GM18508 (cell line): ENCODE measurements at regions not wholly inside any gene's neighbourhood (a gene's known extent, or its start where the extent isn't known, plus 50 kb on each side); places are given as distances from the start of the nearest gene placed in this dataset.
"Not testable (repeated sequence)": the region's sequence is repeated elsewhere in the genome, so short reads cannot be mapped to it uniquely, and the experiment has no call there.

Experiments used
- ATAC-seq: cut with Tn5 transposase; IDR thresholded peaks from one replicate; pipeline ENCODE4 v1.9.1; 2021; ENCODE audit warnings: moderate number of reproducible peaks; ENCODE audit not compliant: insufficient read depth, unreplicated experiment

DNA sequence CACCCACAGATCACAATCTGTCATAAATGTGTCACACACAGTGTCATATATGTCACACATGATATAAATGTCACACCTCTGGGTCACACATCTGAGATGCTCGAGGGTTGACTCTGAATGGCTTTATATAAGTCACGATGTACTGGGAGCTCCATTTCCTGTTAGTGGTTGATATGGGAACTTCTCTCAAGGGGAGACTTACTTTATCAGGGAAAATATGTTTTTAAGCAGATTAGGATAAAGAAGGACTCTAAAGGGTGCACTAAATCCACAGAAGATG, 83.9 kb upstream of the MEF2A start:
- no peak for ATAC-seq

DNA sequence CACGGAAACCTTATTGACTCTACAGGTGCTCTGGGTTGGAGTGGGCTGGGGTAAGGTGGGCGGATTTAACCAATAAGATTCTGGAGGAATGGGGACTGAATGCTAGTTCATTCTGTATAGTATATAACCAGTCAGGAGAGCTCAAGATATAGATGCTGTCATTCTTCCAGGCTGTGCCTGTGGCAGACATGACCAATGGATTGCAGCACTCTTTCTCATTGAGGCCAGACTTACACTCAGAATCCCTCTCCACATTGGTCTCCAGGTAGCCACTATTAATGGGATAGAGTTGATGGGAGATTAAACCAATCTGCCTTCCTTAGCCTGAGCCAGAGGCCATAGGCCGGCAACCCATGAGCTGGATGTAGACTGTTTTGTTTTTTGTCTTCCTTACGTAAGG, 82.8 kb upstream of the MEF2A start:
- ATAC-seq: no peak

DNA sequence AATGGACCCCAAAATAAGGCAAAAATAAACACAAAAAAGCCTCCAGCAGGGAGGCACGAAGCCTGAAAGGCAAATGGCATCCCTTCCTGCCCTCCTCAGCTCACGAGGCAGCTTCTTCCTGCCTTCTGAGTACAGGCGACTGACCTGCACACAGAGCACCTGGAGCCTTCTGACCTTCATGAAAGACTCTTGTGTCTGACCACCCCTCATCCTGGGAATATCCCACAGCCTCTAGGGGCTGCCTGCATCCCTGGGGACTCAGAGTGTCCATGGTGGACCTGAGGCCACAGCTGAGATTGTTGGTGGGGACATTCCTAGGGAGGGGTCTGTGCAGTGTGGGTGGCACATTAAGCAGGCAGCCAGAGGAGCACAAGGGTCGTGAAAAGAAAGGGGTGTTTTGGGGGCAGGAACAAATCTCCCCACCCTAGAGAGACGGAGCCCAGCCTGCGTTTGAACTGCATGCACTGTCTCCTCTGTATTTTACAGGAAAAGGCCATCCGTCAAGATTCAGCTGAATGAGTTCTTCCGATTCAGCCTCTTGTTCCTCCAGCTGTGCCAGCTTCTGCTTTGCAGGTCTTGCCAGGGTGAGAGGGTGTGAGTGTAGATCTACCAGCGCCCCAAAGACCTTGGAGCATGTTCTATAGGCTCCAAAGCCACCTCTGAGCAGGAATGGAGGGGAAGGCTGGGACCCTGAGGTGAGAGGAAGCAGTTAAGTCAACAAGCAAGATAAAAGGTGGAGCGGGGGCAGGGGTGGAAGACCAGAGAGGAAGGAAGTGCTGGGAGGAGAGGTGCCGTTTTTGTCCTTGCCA, 80.4 kb upstream of the MEF2A start:
- no peak for ATAC-seq

DNA sequence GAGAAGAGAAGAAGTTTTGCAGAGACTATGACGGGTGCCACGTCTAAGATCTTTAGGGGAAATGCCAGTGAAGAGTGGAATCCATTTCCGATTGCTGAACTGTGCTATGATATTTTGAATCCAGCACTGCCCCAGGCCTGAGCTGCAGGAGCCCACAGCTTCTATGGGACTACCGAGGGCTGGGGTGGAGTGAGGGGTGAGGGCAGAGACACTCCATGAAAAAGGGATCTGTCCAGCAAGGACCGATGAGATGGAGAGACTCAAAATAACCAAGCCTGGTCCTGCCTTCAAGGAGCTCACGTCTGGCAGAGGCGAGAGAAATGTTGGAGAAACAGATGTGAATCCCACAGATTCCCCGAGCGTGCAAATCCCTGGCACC, 79.8 kb upstream of the MEF2A start:
- ATAC-seq: no peak

DNA sequence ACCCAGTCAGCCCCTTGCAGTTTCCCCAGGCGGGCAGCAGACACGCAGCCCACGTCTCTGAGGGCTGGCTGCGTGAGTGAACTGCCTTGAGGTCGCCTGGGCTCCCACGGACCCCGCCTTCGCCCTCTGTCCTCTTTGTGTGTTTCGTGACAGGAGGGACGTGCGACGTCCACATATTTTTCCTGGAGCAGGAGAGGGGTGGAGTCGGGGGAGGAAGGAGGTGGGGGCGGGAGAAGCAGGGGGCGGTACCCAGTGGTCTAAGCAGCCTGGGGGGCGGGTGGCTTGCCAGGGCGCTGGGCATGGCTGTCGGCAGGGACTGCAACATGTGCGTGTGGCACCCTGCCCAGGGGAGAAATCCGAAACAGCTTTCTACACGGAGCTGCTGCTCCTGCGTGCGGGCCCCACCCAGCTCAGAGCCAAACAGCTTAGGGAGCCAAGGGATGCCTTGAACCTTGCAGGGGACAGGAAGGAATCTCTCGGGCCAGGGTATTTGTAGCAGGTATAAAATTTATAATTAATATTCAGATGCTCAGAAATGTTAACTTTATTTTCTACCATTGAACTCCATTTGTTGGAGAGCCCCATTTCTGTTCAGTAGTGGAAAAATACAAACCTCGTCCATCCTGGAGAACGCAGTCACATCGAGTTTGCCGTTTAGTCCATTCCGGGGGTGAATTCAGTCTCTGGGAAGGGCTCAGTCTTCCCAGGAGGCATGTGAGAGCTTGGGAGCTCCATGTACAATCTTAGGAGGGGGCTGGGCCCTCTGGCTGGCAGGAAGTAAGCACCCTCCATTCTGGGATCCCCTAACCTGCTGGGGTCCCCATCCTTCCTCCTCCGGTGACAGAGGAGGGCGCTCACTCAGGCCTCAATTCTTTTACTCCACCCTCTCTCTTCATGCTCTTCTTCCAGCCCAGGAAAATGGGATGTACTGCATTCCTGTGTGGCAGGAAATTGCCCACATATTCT, 79.1 kb upstream of the MEF2A start:
- ATAC-seq: no peak

DNA sequence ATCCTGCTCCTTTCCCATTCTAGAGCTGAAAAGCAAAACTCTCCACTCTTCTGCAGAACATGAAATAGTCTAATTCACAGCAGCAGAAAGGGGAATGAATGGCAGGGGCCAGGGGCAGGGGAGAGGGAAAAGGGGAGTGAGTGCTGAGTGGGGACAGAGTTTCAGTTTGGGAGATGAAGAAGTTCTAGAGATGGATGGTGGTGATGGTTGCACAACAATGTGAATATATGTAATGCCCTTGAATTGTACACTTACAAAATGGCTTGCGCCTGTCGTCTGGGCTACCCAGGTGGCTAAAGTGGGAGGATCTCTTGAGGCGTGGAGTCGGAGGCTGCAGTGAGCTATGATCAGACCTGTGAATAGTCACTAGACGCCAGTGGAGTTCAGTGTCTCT, 78.5 kb upstream of the MEF2A start:
- no peak for ATAC-seq

DNA sequence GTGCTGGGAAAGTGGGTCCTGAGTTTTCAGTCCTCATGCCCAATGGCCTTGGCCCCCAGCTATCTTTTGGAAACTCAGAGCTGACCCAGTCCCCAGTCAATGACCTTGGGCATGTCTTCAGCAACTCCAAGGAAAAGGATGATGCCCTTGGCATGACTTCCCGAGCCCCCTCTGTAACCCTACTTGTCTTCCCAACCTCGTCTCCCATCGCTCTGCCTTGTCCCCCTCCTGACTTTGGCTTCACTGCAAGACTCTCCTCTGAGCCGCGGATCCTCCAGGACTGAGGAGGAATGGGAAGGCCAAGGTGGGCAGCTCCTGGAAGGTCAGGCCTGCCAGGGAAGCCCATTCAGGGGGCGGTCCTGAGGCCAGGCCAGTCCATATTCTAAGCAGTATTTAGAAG, 73.5 kb upstream of the MEF2A start:
- ATAC-seq: no peak

DNA sequence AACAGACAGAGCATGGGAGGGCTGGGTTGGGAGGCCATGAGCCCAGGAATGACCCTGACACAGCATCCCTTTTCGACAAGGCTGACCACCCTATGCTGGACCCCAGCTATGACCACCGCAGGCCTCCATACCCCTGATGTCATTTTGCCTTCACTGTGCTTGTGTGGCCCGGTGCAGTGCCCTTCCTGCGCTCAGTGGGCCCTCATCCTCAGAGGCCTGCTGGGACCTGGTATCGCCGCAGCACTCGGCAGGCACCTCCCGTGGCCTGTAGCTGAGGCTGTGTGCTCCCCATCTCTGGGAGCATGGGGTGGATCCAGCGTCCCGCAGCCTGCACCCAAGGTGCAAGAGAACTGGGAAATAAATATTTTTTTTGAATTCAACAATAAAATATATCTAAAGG, 73.1 kb upstream of the MEF2A start:
- ATAC-seq: no peak

DNA sequence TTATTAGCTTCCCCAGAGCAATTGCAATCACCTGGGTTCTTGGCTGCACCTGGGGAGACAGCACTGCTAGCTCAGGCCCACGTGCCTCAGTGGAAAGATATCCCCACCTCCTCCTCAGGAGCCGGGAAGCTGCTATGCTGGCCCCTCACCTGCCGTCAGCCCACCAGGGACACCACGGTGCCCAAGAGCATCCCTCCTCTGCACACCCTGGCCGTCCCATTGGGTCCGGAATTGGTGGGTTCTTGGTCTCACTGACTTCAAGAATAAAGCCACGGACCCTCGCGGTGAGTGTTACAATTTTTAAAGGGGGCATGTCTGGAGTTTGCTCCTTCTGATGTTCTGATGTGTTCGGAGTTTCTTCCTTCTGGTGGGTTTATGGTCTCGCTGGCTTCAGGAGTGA, 72.3 kb upstream of the MEF2A start:
- no peak for ATAC-seq

DNA sequence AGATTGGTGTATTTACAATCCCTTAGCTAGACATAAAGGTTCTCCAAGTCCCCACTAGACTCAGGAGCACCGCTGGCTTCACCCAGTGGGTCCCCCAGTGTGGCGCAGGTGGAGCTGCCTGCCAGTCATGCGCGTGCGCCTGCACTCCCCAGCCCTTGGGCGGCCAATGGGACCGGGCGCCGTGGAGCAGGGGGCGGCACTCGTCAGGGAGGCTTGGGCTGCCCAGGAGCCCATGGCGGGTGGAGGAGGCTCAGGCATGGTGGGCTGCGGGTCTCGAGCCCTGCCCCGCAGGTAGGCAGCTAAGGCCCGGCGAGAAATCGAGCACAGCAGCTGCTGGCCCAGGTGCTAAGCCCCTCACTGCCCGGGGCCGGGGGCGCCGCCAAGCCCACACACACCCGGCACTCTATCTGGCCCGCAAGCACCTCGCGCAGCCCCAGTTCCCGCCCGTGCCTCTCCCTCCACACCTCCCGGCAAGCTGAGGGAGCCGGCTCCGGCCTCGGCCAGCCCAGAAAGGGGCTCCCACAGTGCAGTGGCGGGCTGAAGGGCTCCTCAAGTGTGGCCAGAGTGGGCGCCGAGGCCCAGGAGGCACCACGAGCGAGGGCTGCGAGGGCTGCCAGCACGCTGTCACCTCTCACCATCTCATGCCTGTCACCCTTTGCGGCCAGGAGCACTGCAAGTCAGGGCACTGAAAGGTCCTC, 71.1 kb upstream of the MEF2A start:
- ATAC-seq: not testable (repeated sequence)

DNA sequence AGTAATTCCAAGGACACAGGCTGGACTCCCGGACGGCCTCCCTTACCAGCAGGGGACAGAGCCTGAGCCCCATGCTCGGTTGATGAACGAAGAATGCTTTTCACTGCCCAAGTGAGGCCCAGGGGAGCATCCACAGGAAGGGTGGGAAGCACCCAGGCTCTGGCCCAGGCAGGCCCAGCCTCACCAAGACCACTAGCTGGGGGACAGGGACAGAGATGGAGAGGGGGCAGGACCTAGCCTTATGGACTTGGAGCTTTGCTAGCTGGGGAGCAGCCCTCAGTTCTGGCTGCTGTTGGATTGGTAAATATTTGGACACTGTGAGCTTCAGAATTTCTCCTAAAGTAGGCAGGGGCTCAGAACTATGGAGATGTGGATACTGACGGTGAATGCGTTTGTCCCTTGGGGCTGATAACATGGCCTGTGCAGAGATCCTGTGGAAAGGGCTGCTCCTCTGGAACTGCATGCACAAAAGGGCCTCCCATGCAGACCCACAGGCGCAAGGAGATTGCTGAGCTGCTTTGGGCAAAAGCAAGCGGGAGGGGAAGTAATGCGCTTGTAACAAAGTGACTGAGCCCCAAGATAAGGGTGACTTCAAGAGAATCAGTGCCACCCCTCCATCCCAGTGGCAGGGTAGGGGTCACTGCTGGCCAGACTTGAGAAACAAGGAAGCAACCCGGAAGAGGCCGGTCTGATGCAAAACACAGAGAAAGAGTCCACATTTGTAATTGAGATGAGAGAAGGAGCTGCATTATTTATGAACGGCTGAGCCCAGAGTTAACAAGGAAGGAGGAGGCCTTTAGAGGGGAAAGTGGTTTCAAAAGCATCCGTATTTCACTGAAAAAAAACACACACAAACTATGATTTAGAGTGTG, 70.1 kb upstream of the MEF2A start:
- ATAC-seq: no peak

DNA sequence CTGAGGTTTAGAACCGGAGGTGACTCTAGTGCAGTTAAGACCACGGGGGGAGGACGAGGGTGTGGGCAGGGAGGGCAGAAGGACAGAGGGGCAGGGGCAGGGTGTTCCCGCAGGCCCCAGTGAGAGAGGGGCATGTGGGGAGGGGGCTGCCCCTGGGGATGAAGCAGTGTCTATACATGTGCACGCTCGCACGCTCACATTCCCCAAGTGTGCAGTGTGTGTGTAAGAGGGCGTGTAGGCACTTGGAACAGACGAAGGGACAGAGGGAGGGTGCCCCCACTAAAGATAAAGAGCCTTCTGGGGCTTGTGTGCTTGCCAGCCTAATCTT, 69.5 kb upstream of the MEF2A start:
- ATAC-seq: no peak

DNA sequence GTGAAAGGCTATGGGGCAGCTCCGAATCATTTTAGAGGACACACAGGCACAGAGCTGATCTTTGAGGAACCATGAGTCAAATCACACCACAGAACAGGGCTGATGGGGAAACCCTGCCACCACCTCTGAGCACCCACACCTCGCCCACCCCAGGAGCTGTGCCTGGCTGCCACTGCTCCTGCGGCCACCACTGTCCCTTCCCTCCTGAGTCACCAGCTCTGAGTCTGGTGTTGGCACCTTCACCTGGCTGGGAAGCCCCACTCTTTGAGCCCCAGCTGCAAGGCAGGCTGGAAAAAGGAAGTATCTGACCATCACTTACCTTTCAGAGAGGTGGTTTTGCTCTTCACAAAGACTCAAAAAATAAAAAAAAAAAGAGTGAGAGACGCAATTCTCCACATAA, 63.6 kb upstream of the MEF2A start:
- ATAC-seq: peak; percentile 49

DNA sequence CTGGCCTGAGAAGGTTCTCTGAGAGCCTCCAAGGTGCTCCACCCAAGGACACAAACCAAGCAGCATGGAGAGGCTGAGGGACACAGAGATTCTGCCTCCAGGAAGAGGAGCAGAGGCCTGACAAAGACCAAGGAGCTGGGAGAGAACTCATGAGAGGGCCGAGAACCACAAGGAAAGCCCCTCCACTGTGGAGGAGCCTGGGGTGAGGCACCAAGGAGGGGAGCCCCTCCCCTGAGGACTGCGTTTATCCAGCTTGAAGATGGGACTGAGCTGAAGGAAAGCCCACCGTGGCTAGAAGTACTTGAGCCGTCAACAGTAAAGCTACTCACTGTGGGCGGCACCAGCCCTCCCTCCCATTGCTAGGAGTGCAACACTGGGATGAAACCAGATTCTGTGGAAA, 63.1 kb upstream of the MEF2A start:
- ATAC-seq: peak; percentile 0

DNA sequence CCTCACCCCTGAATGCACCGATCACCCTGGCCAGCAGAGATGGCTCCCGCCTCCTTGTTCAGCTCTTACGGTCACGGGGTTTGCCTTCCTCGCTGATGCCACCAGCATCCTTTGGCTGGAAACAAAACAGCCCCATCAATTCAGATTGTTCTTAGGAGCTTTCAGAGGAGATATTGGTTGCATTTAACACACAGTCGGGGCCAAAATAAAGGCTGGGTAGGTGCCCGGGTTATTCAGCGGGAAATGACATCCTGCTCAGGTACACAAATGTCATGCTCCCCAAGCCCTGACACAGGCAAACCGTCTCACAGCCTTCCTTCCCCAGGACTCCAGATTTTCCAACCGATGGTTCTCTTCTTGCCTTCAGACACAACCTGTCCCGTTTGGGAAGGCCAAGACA, 62.4 kb upstream of the MEF2A start:
- no peak for ATAC-seq

DNA sequence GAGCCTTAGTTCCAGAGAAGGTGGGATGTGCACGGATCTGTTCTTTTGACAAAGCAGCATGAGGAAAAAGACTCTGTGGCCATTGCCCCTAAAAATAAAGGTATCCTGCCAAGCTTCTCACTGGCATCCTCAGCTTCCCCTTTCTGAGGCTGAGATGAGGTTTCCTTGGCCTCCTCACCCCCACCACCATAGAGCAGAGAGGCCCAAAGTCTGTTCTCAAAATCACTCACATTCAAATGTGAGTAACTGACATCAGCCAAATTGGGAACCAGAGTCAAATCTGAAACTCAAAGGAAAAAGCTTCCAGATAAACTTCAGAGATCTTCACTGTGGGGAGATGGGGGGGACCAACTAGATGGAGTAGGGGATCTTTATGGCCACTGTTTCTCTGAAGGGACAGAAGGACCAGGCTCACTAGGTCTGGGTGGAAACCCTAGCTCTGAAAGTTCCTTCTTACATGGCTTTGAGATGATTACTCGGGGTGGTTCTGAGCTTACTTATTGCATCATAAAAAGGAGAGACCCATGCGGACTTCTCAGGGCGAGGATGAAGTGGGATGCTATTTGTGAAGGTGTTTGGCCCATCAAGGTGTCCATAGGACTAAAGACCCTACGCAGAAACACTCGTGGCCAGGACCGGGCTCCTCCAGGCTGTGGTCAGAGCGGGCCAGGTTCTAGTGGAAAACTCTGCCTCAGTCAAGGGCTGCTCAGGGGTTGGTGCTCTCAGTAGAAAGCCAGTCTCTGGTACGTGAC, 61.5 kb upstream of the MEF2A start:
- ATAC-seq: peak; percentile 3

DNA sequence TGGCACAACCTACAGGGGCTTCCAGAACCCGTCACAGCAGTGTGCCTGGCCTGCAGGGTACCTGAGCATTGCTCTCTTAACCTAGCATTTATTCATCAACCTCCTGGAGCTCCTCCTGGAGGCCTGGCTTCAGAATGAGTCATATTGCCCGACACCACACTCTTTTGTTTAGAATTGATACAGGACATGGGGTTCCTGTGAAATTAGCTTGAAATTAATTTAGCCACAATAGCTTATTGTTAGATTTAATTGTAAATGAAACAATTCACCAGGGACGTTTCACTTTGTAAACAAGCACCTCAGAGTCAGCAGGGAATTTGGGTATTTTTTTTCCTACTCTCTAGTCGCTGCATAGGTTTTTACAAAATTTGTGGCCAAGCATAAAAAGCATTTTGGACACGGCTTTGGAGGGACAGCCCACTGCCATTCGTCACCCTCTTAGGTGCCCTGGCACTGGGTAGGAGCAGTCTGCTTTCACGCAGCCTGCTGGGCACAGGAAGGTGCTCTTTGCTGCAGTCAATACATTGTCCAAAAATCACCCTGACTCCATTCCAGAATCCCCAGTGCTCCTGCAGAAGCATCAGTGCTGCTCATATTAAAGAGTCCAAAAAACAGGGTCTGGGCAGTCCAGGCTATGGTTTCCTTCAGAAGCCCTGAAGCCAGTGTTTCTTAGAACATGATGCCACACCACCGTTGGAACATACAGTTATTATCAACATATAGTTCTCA, 60.8 kb upstream of the MEF2A start:
- peak; percentile 41 for ATAC-seq

DNA sequence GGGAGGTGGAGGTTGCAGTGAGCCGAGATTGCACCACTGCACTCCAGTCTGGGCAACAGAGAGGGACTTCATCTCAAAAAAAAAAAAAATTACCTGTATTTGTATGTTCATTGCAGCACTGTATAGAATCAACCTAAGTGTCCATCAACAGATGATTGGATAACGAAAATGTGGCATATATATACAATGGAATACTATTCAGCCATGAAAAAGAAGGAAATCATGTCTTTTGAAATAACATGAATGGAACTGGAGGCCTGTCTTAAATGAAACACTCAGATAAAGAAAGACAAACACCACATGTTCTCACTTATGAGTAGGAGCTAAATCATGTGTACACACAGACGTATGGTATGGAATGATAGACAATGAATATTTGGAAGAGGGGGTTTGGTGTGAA, 59.4 kb upstream of the MEF2A start:
- ATAC-seq: no peak

DNA sequence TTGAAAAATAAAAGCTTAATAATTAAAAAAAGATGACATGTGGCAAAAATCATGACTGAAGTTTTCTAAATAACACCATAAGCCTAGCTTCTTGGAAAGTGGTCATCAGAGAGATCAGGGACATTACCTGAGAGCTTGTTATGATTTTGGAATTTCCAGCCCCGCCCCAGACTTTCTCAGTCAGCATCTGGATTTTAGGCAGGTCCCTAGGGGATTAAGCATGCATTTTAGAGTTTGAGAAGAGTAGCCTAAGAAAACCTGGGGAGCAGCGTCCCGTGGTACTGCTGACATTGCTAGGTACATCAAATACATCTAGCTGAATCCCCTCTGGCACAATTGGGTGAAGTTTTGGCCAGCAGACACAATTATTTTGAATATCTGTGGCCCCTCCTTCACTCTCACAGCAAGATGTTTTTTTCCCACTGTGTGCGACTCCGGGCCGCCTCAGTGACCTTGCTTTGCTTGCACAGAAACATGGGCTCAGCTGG, 58.7 kb upstream of the MEF2A start:
- no peak for ATAC-seq
